Activated CD4-positive, alpha-beta T cell treated with anti-CD3 and anti-CD28 coated beads, Interleukin-2, amount 10 ng/mL, durations not matched to agents 24 days and 14 days (primary cell): ENCODE measurements at regions not wholly inside any gene's neighbourhood (a gene's known extent, or its start where the extent isn't known, plus 50 kb on each side); places are given as distances from the start of the nearest gene placed in this dataset.
"Not testable (repeated sequence)": the region's sequence is repeated elsewhere in the genome, so short reads cannot be mapped to it uniquely, and the experiment has no call there.

Experiments used
- DNase-seq: peaks from one replicate; pipeline ENCODE4 v3.0.0; 2022
- H3K27ac Mint-ChIP-seq: one replicate; pipeline ENCODE4 v1.8.0; 2022; ENCODE audit warnings: mild to moderate bottlenecking, mixed read lengths
- H3K27me3 Mint-ChIP-seq: one replicate; pipeline ENCODE4 v1.8.0; 2022; ENCODE audit warnings: mixed read lengths
- H3K36me3 Mint-ChIP-seq: one replicate; pipeline ENCODE4 v1.8.0; 2022; ENCODE audit warnings: low read depth, mild to moderate bottlenecking, mixed read lengths
- H3K4me1 Mint-ChIP-seq: one replicate; pipeline ENCODE4 v1.8.0; 2021; ENCODE audit warnings: mixed read lengths
- H3K4me3 Mint-ChIP-seq: one replicate; pipeline ENCODE4 v1.8.0; 2022; ENCODE audit warnings: mild to moderate bottlenecking, moderate library complexity, mixed read lengths
- H3K9me3 Mint-ChIP-seq: one replicate; pipeline ENCODE4 v1.8.0; 2021; ENCODE audit warnings: mixed read lengths
- intact Hi-C: fragments of 100-400 bp; cut with micrococcal nuclease; formaldehyde crosslinking; loops from one replicate; pipeline ENCODE4 v1.15.1; 2023

DNA sequence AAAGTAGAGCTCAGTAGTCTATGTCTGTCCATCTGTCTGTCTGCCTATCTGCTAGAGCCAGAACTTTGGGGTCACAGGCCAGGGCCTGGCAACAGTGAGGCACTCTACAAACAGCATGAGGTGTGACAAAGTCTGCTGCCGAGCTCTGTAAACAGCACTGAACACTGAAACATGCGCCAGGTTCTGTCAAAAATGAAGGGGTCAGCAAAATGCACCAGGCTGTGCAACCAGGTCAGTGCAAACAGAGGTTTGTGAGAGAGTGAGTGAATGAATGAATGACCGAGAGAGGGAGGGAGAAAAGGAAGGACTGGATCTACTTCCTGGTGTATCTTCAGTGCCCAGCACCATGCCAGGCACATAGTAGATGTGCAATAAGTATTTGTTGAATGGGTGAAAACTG, 1957.8 kb downstream of the FOXD4L5 start:
- H3K27me3 Mint-ChIP-seq, H3K36me3 Mint-ChIP-seq, H3K4me1 Mint-ChIP-seq, H3K27ac Mint-ChIP-seq, intact Hi-C loops, DNase-seq, H3K4me3 Mint-ChIP-seq, H3K9me3 Mint-ChIP-seq: not testable (repeated sequence)

DNA sequence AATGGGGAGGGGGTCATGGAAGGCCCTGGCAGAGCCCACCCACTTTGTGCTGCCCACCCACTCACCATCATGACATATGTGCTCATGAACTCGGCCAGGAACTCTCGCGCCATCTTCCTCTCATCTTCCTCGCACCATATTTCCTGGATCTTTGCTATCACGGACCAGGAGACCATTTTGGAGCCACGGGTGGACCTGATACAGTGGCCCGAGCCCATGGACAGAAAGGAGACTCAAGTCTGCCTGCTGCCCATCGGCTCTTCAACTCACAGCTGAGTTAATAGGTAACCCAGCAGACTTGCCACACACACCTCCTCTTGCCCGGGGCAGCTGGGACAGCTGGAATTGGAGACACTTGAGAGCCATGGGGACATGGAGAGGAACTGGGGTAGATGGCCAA, 1958.3 kb downstream of the FOXD4L5 start:
- H3K4me1 Mint-ChIP-seq, H3K9me3 Mint-ChIP-seq, H3K27ac Mint-ChIP-seq, intact Hi-C loops, H3K4me3 Mint-ChIP-seq, H3K36me3 Mint-ChIP-seq, H3K27me3 Mint-ChIP-seq: not testable (repeated sequence)
- peak; percentile 37 for DNase-seq

DNA sequence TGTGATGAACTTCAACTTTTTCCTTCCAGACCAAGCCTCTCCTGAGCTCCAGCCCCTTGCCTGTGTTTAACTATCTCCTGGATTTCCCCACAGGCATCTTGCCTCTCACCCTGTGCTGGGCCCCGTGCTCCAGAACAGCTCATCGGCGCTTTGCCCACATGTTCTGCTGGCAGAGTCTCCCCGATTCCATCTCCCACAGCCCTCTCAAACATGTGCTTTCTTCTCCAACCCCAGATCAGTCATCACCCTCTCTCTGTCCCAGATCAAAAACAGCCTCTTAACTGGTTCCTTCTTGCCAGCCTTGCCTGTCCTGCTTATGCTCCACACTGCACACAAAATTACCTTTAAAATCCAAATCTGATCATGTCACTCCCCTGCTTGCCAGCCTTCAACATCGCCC, 1959.3 kb downstream of the FOXD4L5 start:
- H3K9me3 Mint-ChIP-seq, intact Hi-C loops, H3K36me3 Mint-ChIP-seq, H3K4me1 Mint-ChIP-seq, H3K27ac Mint-ChIP-seq, H3K27me3 Mint-ChIP-seq, H3K4me3 Mint-ChIP-seq: not testable (repeated sequence)
- peak; percentile 35 for DNase-seq

DNA sequence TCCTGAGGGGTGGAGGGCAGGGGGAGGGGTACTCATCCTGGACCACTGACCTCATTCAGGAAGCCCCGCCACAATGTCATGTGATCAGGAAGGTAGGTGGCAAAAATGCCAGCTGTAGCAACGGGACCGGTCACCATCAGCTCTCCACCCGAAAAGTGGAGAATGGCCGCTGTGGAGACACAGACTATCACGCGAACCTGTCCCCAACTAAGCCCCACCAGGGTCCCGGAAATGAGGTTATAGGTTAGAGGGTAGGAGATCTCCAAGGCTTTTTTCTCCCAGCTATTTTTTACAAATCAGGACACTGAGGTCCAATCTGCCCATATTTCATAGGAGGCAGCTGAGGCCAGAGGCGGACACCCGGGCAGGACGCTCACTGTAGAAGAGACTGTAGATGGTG, 1966.9 kb downstream of the FOXD4L5 start:
- DNase-seq, intact Hi-C loops, H3K27ac Mint-ChIP-seq, H3K4me1 Mint-ChIP-seq, H3K27me3 Mint-ChIP-seq, H3K9me3 Mint-ChIP-seq, H3K4me3 Mint-ChIP-seq, H3K36me3 Mint-ChIP-seq: not testable (repeated sequence)

DNA sequence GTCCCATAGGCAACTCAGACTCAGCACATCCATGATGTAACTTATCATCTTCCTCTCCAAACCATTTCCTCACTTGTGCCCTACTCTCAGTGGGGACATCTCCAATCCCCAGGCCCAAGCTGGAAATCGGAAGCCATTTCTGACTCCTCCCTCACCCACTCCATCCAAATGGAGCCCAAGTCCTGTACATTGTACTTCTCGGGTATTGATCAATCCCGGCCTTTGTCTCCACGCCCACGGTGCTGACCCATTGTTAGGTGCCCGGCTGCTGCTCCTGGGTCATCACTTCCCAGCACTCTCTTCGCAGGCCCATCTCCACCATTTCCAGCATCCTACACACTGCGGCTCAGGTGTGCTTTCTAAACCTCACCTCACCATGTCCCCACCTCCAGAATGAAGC, 1969.6 kb downstream of the FOXD4L5 start:
- H3K9me3 Mint-ChIP-seq, DNase-seq, H3K4me3 Mint-ChIP-seq, H3K27ac Mint-ChIP-seq, H3K4me1 Mint-ChIP-seq, H3K27me3 Mint-ChIP-seq, intact Hi-C loops, H3K36me3 Mint-ChIP-seq: not testable (repeated sequence)

DNA sequence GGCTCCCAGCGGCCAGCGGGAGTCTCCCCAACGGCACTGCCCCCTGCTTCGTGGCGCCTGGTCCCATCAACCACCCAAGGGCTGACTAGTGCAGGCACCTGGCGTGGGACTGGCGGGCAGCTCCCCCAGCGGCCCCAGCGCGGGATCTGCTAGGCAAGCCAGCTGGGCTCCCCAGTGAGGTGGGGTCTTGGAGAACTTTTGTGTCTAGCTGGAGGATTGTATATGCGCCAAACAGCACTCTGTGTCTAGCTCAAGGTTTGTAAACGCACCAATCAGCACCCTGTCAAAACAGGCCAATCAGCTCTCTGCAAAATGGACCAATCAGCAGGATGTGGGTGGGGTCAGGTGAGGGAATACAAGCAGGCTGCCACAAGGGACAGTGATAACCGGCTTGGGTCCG, 1988.2 kb downstream of the FOXD4L5 start:
- H3K27me3 Mint-ChIP-seq, intact Hi-C loops: not testable (repeated sequence)

DNA sequence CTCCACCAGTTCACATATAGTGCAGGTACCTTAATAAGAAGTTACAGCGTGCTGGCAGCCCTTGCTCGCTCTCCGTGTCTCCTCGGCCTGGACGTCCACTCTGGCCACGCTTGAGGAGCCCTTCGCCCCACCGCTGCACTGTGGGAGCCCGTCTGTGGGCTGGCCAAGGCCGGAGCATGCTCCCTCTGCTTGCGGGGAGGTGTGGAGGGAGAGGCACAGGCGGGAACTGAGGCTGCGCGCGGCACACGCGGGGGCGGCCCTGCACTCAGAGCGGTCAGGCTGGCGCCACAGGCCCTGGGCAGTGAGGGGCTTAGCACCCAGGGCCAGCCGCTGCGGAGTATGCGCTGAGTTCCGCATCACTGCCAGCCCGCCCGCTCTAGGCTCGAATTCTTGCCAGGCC, 1988.6 kb downstream of the FOXD4L5 start:
- H3K27me3 Mint-ChIP-seq, H3K4me1 Mint-ChIP-seq, H3K9me3 Mint-ChIP-seq, H3K36me3 Mint-ChIP-seq, intact Hi-C loops, H3K4me3 Mint-ChIP-seq, H3K27ac Mint-ChIP-seq: not testable (repeated sequence)
- DNase-seq, result peak; percentile 30

More for the DNA sequence above, 1988.2 kb downstream of the FOXD4L5 start:
- peak; percentile 44 for DNase-seq
- not testable (repeated sequence) for H3K36me3 Mint-ChIP-seq, H3K27ac Mint-ChIP-seq, H3K4me1 Mint-ChIP-seq, H3K4me3 Mint-ChIP-seq, H3K9me3 Mint-ChIP-seq

DNA sequence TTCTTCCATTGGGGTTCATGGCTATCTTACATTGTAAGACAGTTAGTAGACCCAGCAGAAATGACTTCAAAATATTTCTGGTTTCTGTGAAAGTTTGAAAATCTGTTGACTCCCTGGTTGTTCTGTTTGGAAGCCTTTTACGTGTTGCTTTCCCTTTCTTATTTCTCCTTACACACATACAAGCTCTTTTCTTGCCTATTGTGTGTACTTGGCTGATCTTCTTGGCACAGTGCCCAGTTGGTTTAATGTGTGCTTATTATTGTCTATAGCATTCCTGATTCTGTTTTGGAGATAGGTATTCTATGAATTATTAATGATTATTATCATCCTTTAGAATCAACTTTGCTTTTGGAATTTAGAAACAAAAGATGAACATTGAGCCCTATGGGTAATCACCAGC, 1995.0 kb downstream of the FOXD4L5 start:
- H3K9me3 Mint-ChIP-seq, H3K27me3 Mint-ChIP-seq, intact Hi-C loops, H3K4me3 Mint-ChIP-seq, H3K36me3 Mint-ChIP-seq, DNase-seq, H3K4me1 Mint-ChIP-seq, H3K27ac Mint-ChIP-seq: not testable (repeated sequence)
